ENCODE measurements at regions not wholly inside any gene's neighbourhood (a gene's known extent, or its start where the extent isn't known, plus 50 kb on each side); places are given as distances from the start of the nearest gene placed in this dataset.
"Not testable (repeated sequence)": the region's sequence is repeated elsewhere in the genome, so short reads cannot be mapped to it uniquely, and the experiment has no call there.

- TF ChIP-seq POLR2A (IDR thresholded peaks at IDR 0.05): no peak
- TF ChIP-seq CTCF (IDR thresholded peaks at IDR 0.05): no peak
- H3K4me3 ChIP-seq (ENCODE audit: low read depth, poor library complexity, severe bottlenecking): no peak overlapping the region
- WGBS, 2 donors: 0 to 75% methylated on average over 1 of the region's 1 CpG
- intact Hi-C loops (cut with DNase I; ENCODE audit: low total_unique reads): loop anchor here (10.0 kb wide), 1 partner anchor 89 kb away; no protein-coding TSS in a partner anchor
- no peak for DNase-seq (ENCODE audit: low spot score in 2 of 2)
These were observed 94.7 kb upstream of the PHF24 start for GRCh38 chr9:34863426-34863825.

- no peak for DNase-seq (ENCODE audit: low spot score in 2 of 2)
- H3K4me3 ChIP-seq (ENCODE audit: low read depth, poor library complexity, severe bottlenecking): no peak overlapping the region
- intact Hi-C loops (cut with DNase I; ENCODE audit: low total_unique reads): loop anchor here (10.0 kb wide), 1 partner anchor 88 kb away; no protein-coding TSS in a partner anchor
- no peak for TF ChIP-seq CTCF (IDR thresholded peaks at IDR 0.05)
- no peak for TF ChIP-seq POLR2A (IDR thresholded peaks at IDR 0.05)
These were observed 95.2 kb upstream of the PHF24 start for GRCh38 chr9:34862836-34863235.

- no peak overlapping the region for H3K4me3 ChIP-seq (ENCODE audit: low read depth, poor library complexity, severe bottlenecking)
- TF ChIP-seq CTCF (IDR thresholded peaks at IDR 0.05) (no peak), POLR2A (IDR thresholded peaks at IDR 0.05) (no peak)
- no peak for DNase-seq (ENCODE audit: low spot score in 2 of 2)
- intact Hi-C loops (cut with DNase I; ENCODE audit: low total_unique reads): loop anchor here (10.0 kb wide), 1 partner anchor 87 kb away; no protein-coding TSS in a partner anchor
- WGBS, 2 donors: 33 to 35% methylated on average over 4 of the region's 4 CpGs
These were observed 96.0 kb upstream of the PHF24 start for GRCh38 chr9:34862043-34862442.

GRCh38 chr9:34855016-34855415 is 103.1 kb upstream of the PHF24 start:
- DNase-seq (ENCODE audit: low spot score in 2 of 2); intact Hi-C loops (cut with DNase I; ENCODE audit: low total_unique reads); H3K4me3 ChIP-seq (ENCODE audit: low read depth, poor library complexity, severe bottlenecking): not testable (repeated sequence)

- H3K4me3 ChIP-seq (ENCODE audit: low read depth, poor library complexity, severe bottlenecking): no peak overlapping the region
- 94% methylated on average over 1 of the region's 1 CpG for WGBS, 2 donors
- intact Hi-C loops (cut with DNase I; ENCODE audit: low total_unique reads): no loop called here
- DNase-seq (ENCODE audit: low spot score in 2 of 2): no peak
- TF ChIP-seq POLR2A (IDR thresholded peaks at IDR 0.05): no peak
- no peak for TF ChIP-seq CTCF (IDR thresholded peaks at IDR 0.05)
These were observed 120.1 kb upstream of the CCL21 start for GRCh38 chr9:34830068-34830467.

- no peak for DNase-seq (ENCODE audit: low spot score in 2 of 2)
- intact Hi-C loops (cut with DNase I; ENCODE audit: low total_unique reads): no loop called here
- H3K4me3 ChIP-seq (ENCODE audit: low read depth, poor library complexity, severe bottlenecking): no peak overlapping the region
- TF ChIP-seq POLR2A (IDR thresholded peaks at IDR 0.05): no peak
- TF ChIP-seq CTCF (IDR thresholded peaks at IDR 0.05): no peak
These were observed 117.1 kb upstream of the CCL21 start for GRCh38 chr9:34826999-34827538.

Measured in lower leg skin (tissue), 4 donors.